H9 (cell line): ENCODE measurements at regions not wholly inside any gene's neighbourhood (a gene's known extent, or its start where the extent isn't known, plus 50 kb on each side); places are given as distances from the start of the nearest gene placed in this dataset.

Experiments used
- DNase-seq: peaks from one replicate; pipeline ENCODE4 v3.0.0-alpha.2; 2017
- H2AFZ ChIP-seq: one replicate; pipeline ENCODE4 v1.6.1; 2013; ENCODE audit warnings: mild to moderate bottlenecking, low read length, control low read depth, moderate library complexity
- H2AK5ac ChIP-seq: 2 replicates; pipeline ENCODE4 v1.6.1; 2013; ENCODE audit warnings: low read length, control low read depth, mixed read lengths; ENCODE audit not compliant: insufficient read length
- H2BK120ac ChIP-seq: one replicate; pipeline ENCODE4 v1.6.1; 2013; ENCODE audit warnings: low read depth, mild to moderate bottlenecking, low read length, control low read depth, inconsistent platforms; ENCODE audit not compliant: poor library complexity, severe bottlenecking
- H2BK12ac ChIP-seq: 2 replicates; pipeline ENCODE4 v1.6.1; 2013; ENCODE audit warnings: low read length, control low read depth, mixed read lengths, low read depth; ENCODE audit not compliant: insufficient read length
- H2BK15ac ChIP-seq: 2 replicates; pipeline ENCODE4 v1.6.1; 2013; ENCODE audit warnings: low read depth, low read length, control low read depth
- H2BK20ac ChIP-seq: one replicate; pipeline ENCODE4 v1.6.1; 2013; ENCODE audit warnings: low read depth, mild to moderate bottlenecking, low read length, control low read depth, inconsistent platforms; ENCODE audit not compliant: poor library complexity, severe bottlenecking
- H2BK5ac ChIP-seq: 2 replicates; pipeline ENCODE4 v1.6.1; 2013; ENCODE audit warnings: low read length, control low read depth, mixed read lengths; ENCODE audit not compliant: insufficient read length
- H3K14ac ChIP-seq: 2 replicates; pipeline ENCODE4 v1.6.1; 2013; ENCODE audit warnings: low read length, control low read depth; ENCODE audit not compliant: insufficient read depth
- H3K18ac ChIP-seq: 2 replicates; pipeline ENCODE4 v1.6.1; 2013; ENCODE audit warnings: low read depth, mild to moderate bottlenecking, mixed read lengths, low read length, control low read depth; ENCODE audit not compliant: insufficient read length
- H3K23ac ChIP-seq: 2 replicates; pipeline ENCODE4 v1.6.1; 2013; ENCODE audit warnings: low read length, control low read depth, mixed read lengths, low read depth; ENCODE audit not compliant: insufficient read length
- H3K23me2 ChIP-seq: 2 replicates; pipeline ENCODE4 v1.6.1; 2013; ENCODE audit warnings: low read depth, mild to moderate bottlenecking, mixed read lengths, low read length, control low read depth; ENCODE audit not compliant: insufficient read length, poor library complexity, severe bottlenecking
- H3K27ac ChIP-seq: 2 replicates; pipeline ENCODE4 v1.5.1; 2013; ENCODE audit warnings: low read length, control low read depth, mixed read lengths, low read depth; ENCODE audit not compliant: insufficient read length
- H3K27me3 ChIP-seq: 2 replicates; pipeline ENCODE4 v1.6.1; 2013; ENCODE audit warnings: low read length, control low read depth, inconsistent platforms; ENCODE audit not compliant: insufficient read depth
- H3K4ac ChIP-seq: 2 replicates; pipeline ENCODE4 v1.6.1; 2013; ENCODE audit warnings: low read depth, mild to moderate bottlenecking, control low read depth, inconsistent platforms, low read length, moderate library complexity
- H3K4me1 ChIP-seq: 2 replicates; pipeline ENCODE4 v1.6.1; 2013; ENCODE audit warnings: low read length, control low read depth, inconsistent platforms; ENCODE audit not compliant: insufficient read depth
- H3K4me2 ChIP-seq: 2 replicates; pipeline ENCODE4 v1.6.1; 2013; ENCODE audit warnings: low read length, control low read depth, mixed read lengths; ENCODE audit not compliant: insufficient read length, insufficient read depth
- H3K56ac ChIP-seq: 2 replicates; pipeline ENCODE4 v1.6.1; 2013; ENCODE audit warnings: low read depth, mild to moderate bottlenecking, mixed read lengths, low read length, control low read depth; ENCODE audit not compliant: insufficient read length
- H3K79me1 ChIP-seq: 2 replicates; pipeline ENCODE4 v1.6.1; 2013; ENCODE audit warnings: low read depth, mild to moderate bottlenecking, moderate library complexity, low read length, control low read depth, inconsistent platforms; ENCODE audit not compliant: insufficient read depth, poor library complexity, severe bottlenecking
- H3K79me2 ChIP-seq: 2 replicates; pipeline ENCODE4 v1.6.1; 2013; ENCODE audit warnings: low read length, control low read depth, inconsistent platforms; ENCODE audit not compliant: insufficient read depth
- H3K9ac ChIP-seq: 2 replicates; pipeline ENCODE4 v1.6.1; 2013; ENCODE audit warnings: low read length, control low read depth, mixed read lengths; ENCODE audit not compliant: insufficient read length; ENCODE audit errors: extremely low read depth
- H3K9me3 ChIP-seq: one replicate; pipeline ENCODE4 v1.6.1; 2013; ENCODE audit warnings: low read depth, low read length, inconsistent platforms; ENCODE audit not compliant: control insufficient read depth
- H3T11ph ChIP-seq: one replicate; pipeline ENCODE4 v1.6.1; 2013; ENCODE audit warnings: mild to moderate bottlenecking, low read length, control low read depth, inconsistent platforms
- H4K20me1 ChIP-seq: one replicate; pipeline ENCODE4 v1.6.1; 2013; ENCODE audit not compliant: control insufficient read depth, insufficient read length, insufficient read depth
- H4K5ac ChIP-seq: 2 replicates; pipeline ENCODE4 v1.6.1; 2013; ENCODE audit warnings: low read depth, mild to moderate bottlenecking, mixed read lengths, low read length, control low read depth; ENCODE audit not compliant: insufficient read length
- H4K8ac ChIP-seq: replicated peaks from 2 replicates; pipeline ENCODE4 v1.6.1; 2013; ENCODE audit warnings: low read length, control low read depth, mixed read lengths, low read depth; ENCODE audit not compliant: insufficient read length
- H4K91ac ChIP-seq: 2 replicates; pipeline ENCODE4 v1.6.1; 2013; ENCODE audit warnings: low read depth, mild to moderate bottlenecking, moderate library complexity, mixed read lengths, low read length, control low read depth; ENCODE audit not compliant: insufficient read length
- H3K27ac Mint-ChIP-seq, 3 experiments: 2 replicates in 2 of 3; 3 replicates in 1 of 3; pipeline ENCODE4 v1.8.0; 2020 to 2021; ENCODE audit warnings: mixed read lengths in 3 of 3, mild to moderate bottlenecking in 1 of 3, moderate library complexity in 1 of 3
- H3K27me3 Mint-ChIP-seq: 2 replicates; pipeline ENCODE4 v1.8.0; 2021; ENCODE audit warnings: low read depth, mild to moderate bottlenecking, moderate library complexity, mixed read lengths
- H3K36me3 Mint-ChIP-seq, 3 experiments: 2 replicates in 2 of 3; 3 replicates in 1 of 3; pipeline ENCODE4 v1.8.0; 2020 to 2021; ENCODE audit warnings: low read depth in 3 of 3, mixed read lengths in 3 of 3; ENCODE audit not compliant: insufficient read depth in 1 of 3
- H3K4me1 Mint-ChIP-seq, 2 experiments: 2 replicates each; pipeline ENCODE4 v1.8.0; 2020; ENCODE audit warnings: mixed read lengths in 2 of 2
- H3K4me3 Mint-ChIP-seq, 2 experiments: 2 replicates in 1 of 2; 3 replicates in 1 of 2; pipeline ENCODE4 v1.8.0; 2020 to 2021; ENCODE audit warnings: mild to moderate bottlenecking in 2 of 2, mixed read lengths in 2 of 2, moderate library complexity in 1 of 2
- H3K9me3 Mint-ChIP-seq, 2 experiments: 2 replicates in 1 of 2; 3 replicates in 1 of 2; pipeline ENCODE4 v1.8.0; 2020; ENCODE audit warnings: mild to moderate bottlenecking in 2 of 2, mixed read lengths in 2 of 2, moderate library complexity in 1 of 2
- WGBS: extraction: QIAGEN DNeasy Blood & Tissue Kit; methylation state at CpG from one replicate; pipeline ENCODE4 v1.1.7; 2013; ENCODE audit warnings: missing lambda C conversion rate, low lambda C conversion rate, mixed read lengths; ENCODE audit not compliant: insufficient read length; ENCODE audit errors: extremely low coverage; 5-methylcytosine and 5-hydroxymethylcytosine counted together
- TF ChIP-seq, protein P1 (sequence below): fragments of 200-600 bp; sonication (generic); conservative IDR thresholded peaks from 3 replicates; pipeline ENCODE4 v1.8.0; 2021; ENCODE audit warnings: antibody characterized with exemption, mild to moderate bottlenecking

DNA sequence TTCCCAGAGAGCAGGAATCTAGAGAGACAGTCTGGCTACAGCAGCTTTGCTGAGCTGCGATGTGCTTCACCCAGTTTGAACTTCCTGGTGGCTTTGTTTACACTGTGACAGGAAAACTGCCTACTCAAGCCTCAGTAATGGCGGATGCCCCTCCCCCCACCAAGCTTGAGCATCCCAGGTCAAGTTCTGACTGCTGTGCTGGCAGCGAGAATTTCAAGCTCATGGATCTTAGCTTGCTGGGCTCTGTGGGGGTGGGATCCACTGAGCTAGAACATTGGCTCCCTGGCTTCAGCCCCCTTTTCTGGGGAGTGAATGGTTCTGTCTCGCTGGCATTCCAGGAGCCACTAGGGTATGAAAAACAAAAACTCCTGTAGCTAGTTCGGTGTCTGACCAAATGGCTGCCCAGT is 91.0 kb upstream of the ESR1 start:
- DNase-seq: peak; percentile 52
- no CpG with 5 or more reads among the region's 5 CpGs for WGBS
- Mint-ChIP-seq H3K9me3 (peaks cover 27 to 30% of the 10 kb centered on the region in 2 experiments), H3K4me1 (peaks cover 6 to 7% of the 10 kb centered on the region in 2 experiments; a peak in 3 of 4 replicates), H3K4me3 (no peak overlapping the region), H3K27ac (peak overlapping the region in 2 of 3 experiments; percentile 81 to 91; a peak in 5 of 7 replicates), H3K27me3 (peaks cover 5% of the 10 kb centered on the region), H3K36me3 (peaks cover 2 to 14% (median 9%) of the 10 kb centered on the region in 3 experiments; a peak in 6 of 7 replicates)
- Histone ChIP-seq H3K14ac (peak overlapping the region; percentile 91), H4K91ac (no peak overlapping the region), H3K9me3 (no peaks in the 10 kb centered on the region), H3K4me1 (peaks cover 6% of the 10 kb centered on the region; the same call in 1 of the 2 replicates), H2AK5ac (no peak overlapping the region), H2BK20ac (no peak overlapping the region), H4K5ac (peak overlapping the region; percentile 78), H4K20me1 (no peaks in the 10 kb centered on the region), H3K79me1 (no peaks in the 10 kb centered on the region), H2BK120ac (no peak overlapping the region), H3K56ac (no peak overlapping the region), H3K79me2 (no peaks in the 10 kb centered on the region), H3K18ac (peak overlapping the region; percentile 75), H4K8ac (no peak overlapping the region), H3T11ph (no peak overlapping the region), H3K9ac (no peak overlapping the region), H3K27ac (no peak overlapping the region), H2BK12ac (no peak overlapping the region), H3K4ac (no peak overlapping the region), H3K4me2 (no peak overlapping the region), H2BK15ac (no peak overlapping the region), H3K23me2 (no peaks in the 10 kb centered on the region), H2AFZ (peak overlapping the region; percentile 95), H3K23ac (no peak overlapping the region), H2BK5ac (no peak overlapping the region), H3K27me3 (no peaks in the 10 kb centered on the region; the same call in 1 of the 2 replicates)
- TF ChIP-seq, protein P1, sequence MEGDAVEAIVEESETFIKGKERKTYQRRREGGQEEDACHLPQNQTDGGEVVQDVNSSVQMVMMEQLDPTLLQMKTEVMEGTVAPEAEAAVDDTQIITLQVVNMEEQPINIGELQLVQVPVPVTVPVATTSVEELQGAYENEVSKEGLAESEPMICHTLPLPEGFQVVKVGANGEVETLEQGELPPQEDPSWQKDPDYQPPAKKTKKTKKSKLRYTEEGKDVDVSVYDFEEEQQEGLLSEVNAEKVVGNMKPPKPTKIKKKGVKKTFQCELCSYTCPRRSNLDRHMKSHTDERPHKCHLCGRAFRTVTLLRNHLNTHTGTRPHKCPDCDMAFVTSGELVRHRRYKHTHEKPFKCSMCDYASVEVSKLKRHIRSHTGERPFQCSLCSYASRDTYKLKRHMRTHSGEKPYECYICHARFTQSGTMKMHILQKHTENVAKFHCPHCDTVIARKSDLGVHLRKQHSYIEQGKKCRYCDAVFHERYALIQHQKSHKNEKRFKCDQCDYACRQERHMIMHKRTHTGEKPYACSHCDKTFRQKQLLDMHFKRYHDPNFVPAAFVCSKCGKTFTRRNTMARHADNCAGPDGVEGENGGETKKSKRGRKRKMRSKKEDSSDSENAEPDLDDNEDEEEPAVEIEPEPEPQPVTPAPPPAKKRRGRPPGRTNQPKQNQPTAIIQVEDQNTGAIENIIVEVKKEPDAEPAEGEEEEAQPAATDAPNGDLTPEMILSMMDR: no peak
